ENCODE measurements at regions not wholly inside any gene's neighbourhood (a gene's known extent, or its start where the extent isn't known, plus 50 kb on each side); places are given as distances from the start of the nearest gene placed in this dataset.

DNA sequence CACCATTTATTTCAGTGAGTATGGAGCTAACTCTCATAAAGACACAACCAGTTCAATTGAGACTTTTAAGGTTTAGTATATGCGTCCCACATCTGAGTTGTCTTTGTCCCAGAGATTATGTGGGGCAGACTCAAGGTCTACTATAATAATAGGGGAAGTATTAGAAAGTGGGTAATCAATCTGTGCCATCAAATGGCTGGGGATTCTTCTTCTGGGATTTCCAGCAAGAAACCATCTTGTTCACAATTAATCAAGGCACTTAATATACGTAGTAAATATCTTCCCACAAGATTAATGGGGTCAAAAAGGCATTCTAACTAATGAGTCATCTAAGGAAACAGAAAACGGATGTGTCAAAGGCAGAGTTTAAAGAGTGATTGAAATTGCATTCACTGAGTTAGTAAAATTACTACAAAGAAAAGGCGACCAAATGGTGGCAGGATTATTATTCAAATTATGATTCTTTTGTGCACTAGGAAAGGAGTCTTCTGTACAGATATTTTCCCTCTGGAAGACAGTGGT lies 179.8 kb upstream of the REG3G start:
- TF ChIP-seq, protein P1, sequence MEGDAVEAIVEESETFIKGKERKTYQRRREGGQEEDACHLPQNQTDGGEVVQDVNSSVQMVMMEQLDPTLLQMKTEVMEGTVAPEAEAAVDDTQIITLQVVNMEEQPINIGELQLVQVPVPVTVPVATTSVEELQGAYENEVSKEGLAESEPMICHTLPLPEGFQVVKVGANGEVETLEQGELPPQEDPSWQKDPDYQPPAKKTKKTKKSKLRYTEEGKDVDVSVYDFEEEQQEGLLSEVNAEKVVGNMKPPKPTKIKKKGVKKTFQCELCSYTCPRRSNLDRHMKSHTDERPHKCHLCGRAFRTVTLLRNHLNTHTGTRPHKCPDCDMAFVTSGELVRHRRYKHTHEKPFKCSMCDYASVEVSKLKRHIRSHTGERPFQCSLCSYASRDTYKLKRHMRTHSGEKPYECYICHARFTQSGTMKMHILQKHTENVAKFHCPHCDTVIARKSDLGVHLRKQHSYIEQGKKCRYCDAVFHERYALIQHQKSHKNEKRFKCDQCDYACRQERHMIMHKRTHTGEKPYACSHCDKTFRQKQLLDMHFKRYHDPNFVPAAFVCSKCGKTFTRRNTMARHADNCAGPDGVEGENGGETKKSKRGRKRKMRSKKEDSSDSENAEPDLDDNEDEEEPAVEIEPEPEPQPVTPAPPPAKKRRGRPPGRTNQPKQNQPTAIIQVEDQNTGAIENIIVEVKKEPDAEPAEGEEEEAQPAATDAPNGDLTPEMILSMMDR (IDR thresholded peaks at IDR 0.05; ENCODE audit: low read depth, low read length): no peak
- no peak for TF ChIP-seq POLR2A (IDR thresholded peaks at IDR 0.05; ENCODE audit: extremely low read depth, insufficient read length)

Data from NB4 (cell line).